ENCODE measurements at regions not wholly inside any gene's neighbourhood (a gene's known extent, or its start where the extent isn't known, plus 50 kb on each side); places are given as distances from the start of the nearest gene placed in this dataset.

GRCh38 chr4:85233516-85233915 is 241.4 kb upstream of the ARHGAP24 start:
- Histone ChIP-seq H3K27ac (replicated peaks; ENCODE audit: low read length) (no peak overlapping the region), H2AK5ac (ENCODE audit: low read depth, low read length) (no peak overlapping the region), H3K79me1 (ENCODE audit: low read depth, low read length) (peaks cover 1% of the 10 kb centered on the region), H2BK120ac (ENCODE audit: low read depth, low read length) (no peak overlapping the region), H3K4me1 (ENCODE audit: control insufficient read depth in 2 of 2, insufficient read depth in 1 of 2, low read depth in 1 of 2, low read length in 2 of 2) (no peaks in the 10 kb centered on the region), H3K27me3 (ENCODE audit: control insufficient read depth in 3 of 3, insufficient read depth in 3 of 3, low read depth in 1 of 3, low read length in 3 of 3) (no peaks in the 10 kb centered on the region), H3K4me2 (ENCODE audit: insufficient read depth, low read length, poor library complexity, severe bottlenecking) (no peak overlapping the region), H3K18ac (ENCODE audit: low read length) (no peak overlapping the region), H3K36me3 (replicated peaks in 1 of 2; ENCODE audit: control insufficient read depth in 2 of 2, insufficient read depth in 2 of 2, low read length in 2 of 2) (no peaks in the 10 kb centered on the region), H2AFZ (ENCODE audit: low read length) (no peak overlapping the region), H2BK15ac (ENCODE audit: low read length) (no peak overlapping the region), H4K91ac (ENCODE audit: low read depth, low read length, poor library complexity) (no peak overlapping the region), H3K9me3 (replicated peaks in 1 of 2; ENCODE audit: control insufficient read depth in 2 of 2, insufficient read depth in 1 of 2, low read depth in 1 of 2, low read length in 2 of 2) (no peaks in the 10 kb centered on the region), H3K14ac (ENCODE audit: low read length) (no peak overlapping the region), H2BK5ac (ENCODE audit: low read length) (no peak overlapping the region), H3K23ac (ENCODE audit: low read depth, low read length, poor library complexity) (no peak overlapping the region), H4K8ac (ENCODE audit: low read depth, low read length) (no peak overlapping the region), H3K4ac (ENCODE audit: low read length) (no peak overlapping the region), H3K4me3 (ENCODE audit: low read length in 2 of 2) (no peak overlapping the region), H2BK12ac (ENCODE audit: low read length) (no peak overlapping the region), H3K9ac (ENCODE audit: low read depth, low read length, poor library complexity) (no peak overlapping the region)
- WGBS, 2 donors (ENCODE audit: extremely low coverage in 2 of 2, insufficient read length in 2 of 2, insufficient replicate concordance in 1 of 2), result no CpG with 5 or more reads among the region's 3 CpGs
- no peak for DNase-seq (ENCODE audit: low spot score)

- no peak overlapping the region for H2BK5ac ChIP-seq (ENCODE audit: low read length)
- WGBS, 2 donors (ENCODE audit: extremely low coverage in 2 of 2, insufficient read length in 2 of 2, insufficient replicate concordance in 1 of 2), result no CpG with 5 or more reads among the region's 1 CpG
- H2AK5ac ChIP-seq (ENCODE audit: low read depth, low read length), result no peak overlapping the region
- DNase-seq (ENCODE audit: low spot score), result no peak
- no peaks in the 10 kb centered on the region for H3K27me3 ChIP-seq (ENCODE audit: control insufficient read depth in 3 of 3, insufficient read depth in 3 of 3, low read depth in 1 of 3, low read length in 3 of 3)
- no peak overlapping the region for H3K4ac ChIP-seq (ENCODE audit: low read length)
- no peaks in the 10 kb centered on the region for H3K36me3 ChIP-seq (replicated peaks in 1 of 2; ENCODE audit: control insufficient read depth in 2 of 2, insufficient read depth in 2 of 2, low read length in 2 of 2)
- H3K79me1 ChIP-seq (ENCODE audit: low read depth, low read length), result no peaks in the 10 kb centered on the region
- H3K14ac ChIP-seq (ENCODE audit: low read length), result no peak overlapping the region
- no peaks in the 10 kb centered on the region for H3K4me1 ChIP-seq (ENCODE audit: control insufficient read depth in 2 of 2, insufficient read depth in 1 of 2, low read depth in 1 of 2, low read length in 2 of 2)
- H3K18ac ChIP-seq (ENCODE audit: low read length), result no peak overlapping the region
- no peak overlapping the region for H3K23ac ChIP-seq (ENCODE audit: low read depth, low read length, poor library complexity)
- H3K27ac ChIP-seq (replicated peaks; ENCODE audit: low read length), result no peak overlapping the region
- H4K8ac ChIP-seq (ENCODE audit: low read depth, low read length), result no peak overlapping the region
- no peak overlapping the region for H3K4me3 ChIP-seq (ENCODE audit: low read length in 2 of 2)
- H2BK15ac ChIP-seq (ENCODE audit: low read length), result no peak overlapping the region
- H4K91ac ChIP-seq (ENCODE audit: low read depth, low read length, poor library complexity), result no peak overlapping the region
- no peaks in the 10 kb centered on the region for H3K9me3 ChIP-seq (replicated peaks in 1 of 2; ENCODE audit: control insufficient read depth in 2 of 2, insufficient read depth in 1 of 2, low read depth in 1 of 2, low read length in 2 of 2)
- no peak overlapping the region for H2AFZ ChIP-seq (ENCODE audit: low read length)
- no peak overlapping the region for H3K4me2 ChIP-seq (ENCODE audit: insufficient read depth, low read length, poor library complexity, severe bottlenecking)
- peak overlapping the region; percentile 9 for H3K9ac ChIP-seq (ENCODE audit: low read depth, low read length, poor library complexity)
- no peak overlapping the region for H2BK120ac ChIP-seq (ENCODE audit: low read depth, low read length)
- H2BK12ac ChIP-seq (ENCODE audit: low read length), result no peak overlapping the region
Observed at GRCh38 chr4:85243857-85244256, 231.1 kb upstream of the ARHGAP24 start.

GRCh38 chr4:85244638-85245037 is 230.3 kb upstream of the ARHGAP24 start:
- no peak for DNase-seq (ENCODE audit: low spot score)
- WGBS, 2 donors (ENCODE audit: extremely low coverage in 2 of 2, insufficient read length in 2 of 2, insufficient replicate concordance in 1 of 2), result no CpG with 5 or more reads among the region's 1 CpG
- no peak overlapping the region for H3K9ac ChIP-seq (ENCODE audit: low read depth, low read length, poor library complexity)
- no peak overlapping the region for H3K4me3 ChIP-seq (ENCODE audit: low read length in 2 of 2)
- H2BK5ac ChIP-seq (ENCODE audit: low read length), result no peak overlapping the region
- no peak overlapping the region for H4K8ac ChIP-seq (ENCODE audit: low read depth, low read length)
- no peak overlapping the region for H3K4me2 ChIP-seq (ENCODE audit: insufficient read depth, low read length, poor library complexity, severe bottlenecking)
- H2AK5ac ChIP-seq (ENCODE audit: low read depth, low read length), result no peak overlapping the region
- H2BK12ac ChIP-seq (ENCODE audit: low read length), result no peak overlapping the region
- no peak overlapping the region for H2BK120ac ChIP-seq (ENCODE audit: low read depth, low read length)
- H3K9me3 ChIP-seq (replicated peaks in 1 of 2; ENCODE audit: control insufficient read depth in 2 of 2, insufficient read depth in 1 of 2, low read depth in 1 of 2, low read length in 2 of 2), result no peaks in the 10 kb centered on the region
- no peak overlapping the region for H2AFZ ChIP-seq (ENCODE audit: low read length)
- no peaks in the 10 kb centered on the region for H3K36me3 ChIP-seq (replicated peaks in 1 of 2; ENCODE audit: control insufficient read depth in 2 of 2, insufficient read depth in 2 of 2, low read length in 2 of 2)
- H4K91ac ChIP-seq (ENCODE audit: low read depth, low read length, poor library complexity), result no peak overlapping the region
- no peak overlapping the region for H3K14ac ChIP-seq (ENCODE audit: low read length)
- H3K4ac ChIP-seq (ENCODE audit: low read length), result no peak overlapping the region
- no peak overlapping the region for H2BK15ac ChIP-seq (ENCODE audit: low read length)
- no peaks in the 10 kb centered on the region for H3K4me1 ChIP-seq (ENCODE audit: control insufficient read depth in 2 of 2, insufficient read depth in 1 of 2, low read depth in 1 of 2, low read length in 2 of 2)
- H3K27ac ChIP-seq (replicated peaks; ENCODE audit: low read length), result no peak overlapping the region
- H3K27me3 ChIP-seq (ENCODE audit: control insufficient read depth in 3 of 3, insufficient read depth in 3 of 3, low read depth in 1 of 3, low read length in 3 of 3), result no peaks in the 10 kb centered on the region
- no peaks in the 10 kb centered on the region for H3K79me1 ChIP-seq (ENCODE audit: low read depth, low read length)
- no peak overlapping the region for H3K18ac ChIP-seq (ENCODE audit: low read length)
- H3K23ac ChIP-seq (ENCODE audit: low read depth, low read length, poor library complexity), result no peak overlapping the region

GRCh38 chr4:85246055-85246454 is 228.9 kb upstream of the ARHGAP24 start:
- H2AFZ ChIP-seq (ENCODE audit: low read length), result no peak overlapping the region
- H3K9me3 ChIP-seq (replicated peaks in 1 of 2; ENCODE audit: control insufficient read depth in 2 of 2, insufficient read depth in 1 of 2, low read depth in 1 of 2, low read length in 2 of 2), result no peaks in the 10 kb centered on the region
- no peak overlapping the region for H4K8ac ChIP-seq (ENCODE audit: low read depth, low read length)
- H3K4me2 ChIP-seq (ENCODE audit: insufficient read depth, low read length, poor library complexity, severe bottlenecking), result no peak overlapping the region
- H3K4me1 ChIP-seq (ENCODE audit: control insufficient read depth in 2 of 2, insufficient read depth in 1 of 2, low read depth in 1 of 2, low read length in 2 of 2), result no peaks in the 10 kb centered on the region
- no peak overlapping the region for H2BK120ac ChIP-seq (ENCODE audit: low read depth, low read length)
- H4K91ac ChIP-seq (ENCODE audit: low read depth, low read length, poor library complexity), result no peak overlapping the region
- DNase-seq (ENCODE audit: low spot score), result no peak
- no peak overlapping the region for H3K14ac ChIP-seq (ENCODE audit: low read length)
- H3K23ac ChIP-seq (ENCODE audit: low read depth, low read length, poor library complexity), result no peak overlapping the region
- WGBS, 2 donors (ENCODE audit: extremely low coverage in 2 of 2, insufficient read length in 2 of 2, insufficient replicate concordance in 1 of 2), result no CpG with 5 or more reads among the region's 21 CpGs
- H3K27me3 ChIP-seq (ENCODE audit: control insufficient read depth in 3 of 3, insufficient read depth in 3 of 3, low read depth in 1 of 3, low read length in 3 of 3), result no peaks in the 10 kb centered on the region
- H3K4ac ChIP-seq (ENCODE audit: low read length), result no peak overlapping the region
- H3K9ac ChIP-seq (ENCODE audit: low read depth, low read length, poor library complexity), result no peak overlapping the region
- no peak overlapping the region for H3K4me3 ChIP-seq (ENCODE audit: low read length in 2 of 2)
- H3K36me3 ChIP-seq (replicated peaks in 1 of 2; ENCODE audit: control insufficient read depth in 2 of 2, insufficient read depth in 2 of 2, low read length in 2 of 2), result no peaks in the 10 kb centered on the region
- H3K27ac ChIP-seq (replicated peaks; ENCODE audit: low read length), result no peak overlapping the region
- H3K79me1 ChIP-seq (ENCODE audit: low read depth, low read length), result no peaks in the 10 kb centered on the region
- H2BK5ac ChIP-seq (ENCODE audit: low read length), result no peak overlapping the region
- no peak overlapping the region for H2BK15ac ChIP-seq (ENCODE audit: low read length)
- H2BK12ac ChIP-seq (ENCODE audit: low read length), result no peak overlapping the region
- no peak overlapping the region for H2AK5ac ChIP-seq (ENCODE audit: low read depth, low read length)
- H3K18ac ChIP-seq (ENCODE audit: low read length), result no peak overlapping the region
